K562 (cell line): ENCODE measurements at regions not wholly inside any gene's neighbourhood (a gene's known extent, or its start where the extent isn't known, plus 50 kb on each side); places are given as distances from the start of the nearest gene placed in this dataset.

Experiments used
- BHLHE40 ChIP-seq: IDR thresholded peaks from 2 replicates; pipeline ENCODE4 v1.6.1; 2011; ENCODE audit warnings: low read length, improper control_type of control experiment
- LARP7 ChIP-seq: fragments of 450-650 bp; IDR thresholded peaks from 2 replicates; pipeline ENCODE4 v1.6.1; 2016
- STAG1 ChIP-seq: sonication (generic); formaldehyde crosslinking; IDR thresholded peaks from 2 replicates; pipeline ENCODE4 v1.5.0; 2020; ENCODE audit warnings: missing genetic modification reagents, borderline replicate concordance

GRCh38 chr16:52350031-52350642 lies 196.8 kb downstream of the TOX3 start:
- TF ChIP-seq BHLHE40, result no peak
- TF ChIP-seq LARP7, result no peak
- TF ChIP-seq STAG1 (CRISPR knock-in tag), result no peak
